COR-L47 (cell line): ENCODE measurements at regions not wholly inside any gene's neighbourhood (a gene's known extent, or its start where the extent isn't known, plus 50 kb on each side); places are given as distances from the start of the nearest gene placed in this dataset.
A peak's percentile ranks its signal among the peaks of the same experiment; 100 is the strongest.

Source experiments
- DNase-seq: peaks from one replicate; lab custom pipeline; 2025; lab: John Stamatoyannopoulos, UW

- no peak for DNase-seq
Observed at GRCh38 chr15:87470923-87471322, 785.6 kb downstream of the NTRK3 start.

- peak; percentile 0 for DNase-seq
Observed at GRCh38 chr15:87463956-87464355, 792.6 kb downstream of the NTRK3 start.

- no peak for DNase-seq
Observed at GRCh38 chr15:87461631-87462030, 794.9 kb downstream of the NTRK3 start.

- DNase-seq: no peak
Observed at GRCh38 chr15:87454860-87455259, 801.7 kb downstream of the NTRK3 start.

GRCh38 chr15:87450314-87450713 lies 806.2 kb downstream of the NTRK3 start:
- no peak for DNase-seq

GRCh38 chr15:87439090-87439489 lies 817.4 kb downstream of the NTRK3 start:
- DNase-seq: no peak

GRCh38 chr15:87433871-87434270 lies 822.7 kb downstream of the NTRK3 start:
- DNase-seq: no peak

GRCh38 chr15:87429754-87430153 lies 826.8 kb downstream of the NTRK3 start:
- no peak for DNase-seq

GRCh38 chr15:87420017-87420416 lies 836.5 kb downstream of the NTRK3 start:
- DNase-seq: no peak

GRCh38 chr15:87419344-87419743 lies 837.2 kb downstream of the NTRK3 start:
- no peak for DNase-seq

- DNase-seq: no peak
Observed at GRCh38 chr15:87416591-87417257, 839.8 kb downstream of the NTRK3 start.

GRCh38 chr15:87408902-87409301 lies 847.6 kb downstream of the NTRK3 start:
- no peak for DNase-seq

GRCh38 chr15:87403973-87404372 lies 852.6 kb downstream of the NTRK3 start:
- no peak for DNase-seq

- no peak for DNase-seq
Observed at GRCh38 chr15:87401973-87402372, 854.6 kb downstream of the NTRK3 start.

- DNase-seq: no peak
Observed at GRCh38 chr15:87394676-87395075, 861.9 kb downstream of the NTRK3 start.

GRCh38 chr15:87387766-87388165 lies 868.8 kb downstream of the NTRK3 start:
- DNase-seq: no peak

- DNase-seq: no peak
Observed at GRCh38 chr15:87374339-87374738, 882.2 kb downstream of the NTRK3 start.

- no peak for DNase-seq
Observed at GRCh38 chr15:87369269-87369668, 887.3 kb downstream of the NTRK3 start.

- DNase-seq: no peak
Observed at GRCh38 chr15:87368511-87368910, 888.0 kb downstream of the NTRK3 start.

GRCh38 chr15:87365186-87365585 lies 891.4 kb downstream of the NTRK3 start:
- DNase-seq: no peak

GRCh38 chr15:87362531-87362930 lies 894.0 kb downstream of the NTRK3 start:
- no peak for DNase-seq

GRCh38 chr15:87357637-87358313 lies 898.8 kb downstream of the NTRK3 start:
- DNase-seq: no peak

GRCh38 chr15:87355946-87356345 lies 900.6 kb downstream of the NTRK3 start:
- DNase-seq: no peak
